GM12878 (cell line): ENCODE measurements at regions not wholly inside any gene's neighbourhood (a gene's known extent, or its start where the extent isn't known, plus 50 kb on each side); places are given as distances from the start of the nearest gene placed in this dataset.

ENCODE experiments used
- ATAC-seq: fragments of 200-7000 bp; cut with Tn5 transposase; 3 replicates; pipeline ENCODE4 v1.9.1; 2020; ENCODE audit warnings: mild to moderate bottlenecking, moderate library complexity
- BruUV-seq: library from RNA; stranded (reverse); fragments of 400-500 nt; replicated peaks from 2 replicates; lab custom pipeline; 2021; lab: Mats Ljungman, UMichigan
- CTCF ChIA-PET: fragments of 300-600 bp; sonication (Branson Sonifier 250); formaldehyde crosslinking; extraction: SDS; loops from one replicate; lab custom pipeline; 2021; ENCODE audit warnings: inconsistent platforms; lab: Yijun Ruan, JAX
- POLR2A ChIA-PET: fragments of 350-600 bp; formaldehyde crosslinking; extraction: SDS; loops from one replicate; lab custom pipeline; 2021; ENCODE audit warnings: inconsistent platforms; lab: Charles Lee
- RAD21 ChIA-PET: fragments of 300-600 bp; sonication (Branson Sonifier 250); formaldehyde crosslinking; loops from one replicate; lab custom pipeline; 2023; ENCODE audit warnings: antibody characterized with exemption; ENCODE audit not compliant: unreplicated experiment; lab: Charles Lee
- SMC1A ChIA-PET: fragments of 300-600 bp; sonication (Branson Sonifier 250); formaldehyde crosslinking; loops from one replicate; lab custom pipeline; 2023; ENCODE audit not compliant: unreplicated experiment, uncharacterized antibody; lab: Charles Lee
- DNase-seq: peaks from one replicate; pipeline ENCODE4 v3.0.0-alpha.2; 2011; ENCODE audit warnings: low read depth, low spot score
- FAIRE-seq: peaks from 3 replicates; lab custom pipeline; 2011; peaks lifted over from hg19 to GRCh38; lab: Jason Lieb, UNC
- H2AFZ ChIP-seq: 2 replicates; pipeline ENCODE4 v1.6.0; 2011; ENCODE audit warnings: low read depth, low read length, control low read depth; ENCODE audit not compliant: control insufficient read depth
- H3K27ac ChIP-seq: 2 replicates; pipeline ENCODE4 v1.5.1; 2011; ENCODE audit warnings: control low read depth; ENCODE audit not compliant: control insufficient read depth, insufficient read depth
- H3K27me3 ChIP-seq, 2 experiments: replicated peaks in 1 of 2; 2 replicates each; pipeline versions ENCODE4 v1.6.0 to v1.6.1; 2011; ENCODE audit warnings: low read length in 1 of 2; ENCODE audit not compliant: control insufficient read depth in 2 of 2, insufficient read depth in 2 of 2
- H3K36me3 ChIP-seq, 2 experiments: 2 replicates each; pipeline ENCODE4 v1.5.1; 2011; ENCODE audit warnings: low read length in 1 of 2; ENCODE audit not compliant: control insufficient read depth in 2 of 2, insufficient read depth in 2 of 2
- H3K4me1 ChIP-seq: 2 replicates; pipeline ENCODE4 v1.6.1; 2011; ENCODE audit warnings: mild to moderate bottlenecking, low read length, moderate library complexity, mixed read lengths; ENCODE audit not compliant: control insufficient read depth, insufficient read depth
- H3K4me2 ChIP-seq: 2 replicates; pipeline ENCODE4 v1.6.0; 2011; ENCODE audit warnings: control low read depth; ENCODE audit not compliant: control insufficient read depth, insufficient read depth
- H3K4me3 ChIP-seq: fragments of 200-600 bp; sonication (generic); 2 replicates; pipeline ENCODE4 v1.5.1; 2016
- H3K79me2 ChIP-seq: 2 replicates; pipeline ENCODE4 v1.6.0; 2011; ENCODE audit warnings: low read length; ENCODE audit not compliant: control insufficient read depth, insufficient read depth
- H3K9ac ChIP-seq: 2 replicates; pipeline ENCODE4 v1.8.0; 2011; ENCODE audit warnings: low read length, control low read depth, mixed read lengths; ENCODE audit not compliant: control insufficient read depth, insufficient read depth
- H3K9me3 ChIP-seq: replicated peaks from 3 replicates; pipeline ENCODE4 v1.5.1; 2011; ENCODE audit warnings: mild to moderate bottlenecking, low read length; ENCODE audit not compliant: control insufficient read depth, insufficient read depth
- H4K20me1 ChIP-seq: 2 replicates; pipeline ENCODE4 v1.6.0; 2011; ENCODE audit not compliant: control insufficient read depth, insufficient read depth
- CBFB ChIP-seq: IDR thresholded peaks from 2 replicates; pipeline ENCODE4 v1.6.1; 2016; ENCODE audit warnings: antibody characterized with exemption, low read depth
- CBX3 ChIP-seq: fragments of 200-600 bp; sonication (generic); IDR thresholded peaks from 2 replicates; pipeline ENCODE4 v1.6.1; 2016; ENCODE audit warnings: low read depth, borderline replicate concordance
- GATAD2B ChIP-seq: fragments of 450-650 bp; conservative IDR thresholded peaks from 2 replicates; pipeline ENCODE4 v1.6.1; 2017; ENCODE audit warnings: low read depth, mild to moderate bottlenecking, moderate library complexity
- MEF2B ChIP-seq: fragments of 450-650 bp; IDR thresholded peaks from 2 replicates; pipeline ENCODE4 v1.6.1; 2018; ENCODE audit warnings: mild to moderate bottlenecking, moderate library complexity; ENCODE audit not compliant: partially characterized antibody, poor library complexity, severe bottlenecking
- PML ChIP-seq: IDR thresholded peaks from 2 replicates; pipeline ENCODE4 v1.6.1; 2012; ENCODE audit warnings: low read length, inconsistent platforms
- SREBF2 ChIP-seq: IDR thresholded peaks from 2 replicates; pipeline ENCODE4 v1.6.1; 2012; ENCODE audit warnings: mild to moderate bottlenecking, low read length
- YY1 ChIP-seq: IDR thresholded peaks from 2 replicates; pipeline ENCODE4 v1.6.1; 2011; ENCODE audit warnings: low read depth, mild to moderate bottlenecking, low read length
- WGBS: methylation state at CpG from one replicate; pipeline ENCODE4 v1.1.6; 2016; ENCODE audit warnings: low lambda C conversion rate; ENCODE audit not compliant: insufficient replicate concordance, insufficient coverage; ENCODE audit errors: missing lambda C conversion rate; 5-methylcytosine and 5-hydroxymethylcytosine counted together
- in situ Hi-C: fragments of 300-500 bp; cut with MboI; formaldehyde crosslinking; loops from 9 replicates; pipeline ENCODE4 v1.14.3; 2018; ENCODE audit warnings: mixed read lengths
- intact Hi-C: fragments of 100-400 bp; cut with micrococcal nuclease; formaldehyde crosslinking; loops from one replicate; pipeline ENCODE4 v1.14.2; 2022; ENCODE audit not compliant: unreplicated experiment
- TF ChIP-seq, protein P1 (sequence below): fragments of 450-650 bp; formaldehyde crosslinking; IDR thresholded peaks from 2 replicates; pipeline ENCODE4 v1.4.0; 2022; ENCODE audit warnings: mild to moderate bottlenecking, moderate library complexity
- TF ChIP-seq, protein P2 (sequence below): fragments of 450-650 bp; IDR thresholded peaks from 2 replicates; pipeline ENCODE4 v1.6.1; 2017; ENCODE audit warnings: borderline replicate concordance
- TF ChIP-seq, protein P3 (sequence below): fragments of 450-650 bp; IDR thresholded peaks from 2 replicates; pipeline ENCODE4 v1.6.1; 2014; ENCODE audit warnings: mild to moderate bottlenecking
- TF ChIP-seq, protein P4 (sequence below): fragments of 450-650 bp; IDR thresholded peaks from 2 replicates; pipeline ENCODE4 v1.6.1; 2017; ENCODE audit warnings: mild to moderate bottlenecking

DNA sequence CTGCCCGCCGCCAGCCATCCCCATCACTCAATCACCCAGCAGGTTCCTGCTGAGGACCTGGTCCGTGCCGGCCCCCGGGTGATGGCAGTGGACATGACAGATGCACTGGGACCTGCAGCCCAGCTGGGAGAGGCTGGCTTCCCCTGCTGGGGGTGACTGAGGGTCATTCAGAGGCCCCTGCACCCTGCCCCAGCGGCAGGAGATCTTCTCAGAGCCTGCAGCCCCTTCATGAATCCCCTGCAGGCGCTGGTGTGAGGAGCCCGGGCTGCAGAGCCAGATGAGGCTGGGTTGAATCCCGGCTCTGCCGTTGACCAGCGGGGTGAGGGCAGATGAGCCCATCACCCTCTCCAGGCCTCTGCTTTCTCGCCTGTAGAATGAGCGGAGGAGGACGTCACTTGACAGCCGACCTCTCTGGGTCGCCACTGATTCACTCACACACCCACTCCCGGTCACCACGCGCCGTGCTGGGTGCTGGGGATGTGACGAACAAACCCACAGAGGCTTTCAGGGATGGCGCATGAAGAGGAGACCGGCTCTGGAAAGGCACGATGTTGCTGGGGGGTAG, 95.2 kb upstream of the CIBAR2 start:
- in situ Hi-C loops: no loop called here
- BruUV-seq: no TSS peak
- Histone ChIP-seq H3K27ac (no peak overlapping the region), H2AFZ (no peak overlapping the region), H3K9me3 (no peaks in the 10 kb centered on the region; the same call in 1 of the 3 replicates), H3K79me2 (no peaks in the 10 kb centered on the region), H3K4me2 (no peak overlapping the region), H3K27me3 (no peaks in the 10 kb centered on the region), H3K4me1 (no peaks in the 10 kb centered on the region), H3K9ac (no peak overlapping the region), H4K20me1 (no peaks in the 10 kb centered on the region), H3K4me3 (no peak overlapping the region), H3K36me3 (no peaks in the 10 kb centered on the region; a peak in 1 of 4 replicates)
- RAD21 ChIA-PET: no interaction called here
- POLR2A ChIA-PET: no interaction called here
- intact Hi-C loops: no loop called here
- no peak for DNase-seq
- ATAC-seq: no peak
- FAIRE-seq: no peak
- no peak for TF ChIP-seq PML
- TF ChIP-seq MEF2B: no peak
- TF ChIP-seq, protein P1, sequence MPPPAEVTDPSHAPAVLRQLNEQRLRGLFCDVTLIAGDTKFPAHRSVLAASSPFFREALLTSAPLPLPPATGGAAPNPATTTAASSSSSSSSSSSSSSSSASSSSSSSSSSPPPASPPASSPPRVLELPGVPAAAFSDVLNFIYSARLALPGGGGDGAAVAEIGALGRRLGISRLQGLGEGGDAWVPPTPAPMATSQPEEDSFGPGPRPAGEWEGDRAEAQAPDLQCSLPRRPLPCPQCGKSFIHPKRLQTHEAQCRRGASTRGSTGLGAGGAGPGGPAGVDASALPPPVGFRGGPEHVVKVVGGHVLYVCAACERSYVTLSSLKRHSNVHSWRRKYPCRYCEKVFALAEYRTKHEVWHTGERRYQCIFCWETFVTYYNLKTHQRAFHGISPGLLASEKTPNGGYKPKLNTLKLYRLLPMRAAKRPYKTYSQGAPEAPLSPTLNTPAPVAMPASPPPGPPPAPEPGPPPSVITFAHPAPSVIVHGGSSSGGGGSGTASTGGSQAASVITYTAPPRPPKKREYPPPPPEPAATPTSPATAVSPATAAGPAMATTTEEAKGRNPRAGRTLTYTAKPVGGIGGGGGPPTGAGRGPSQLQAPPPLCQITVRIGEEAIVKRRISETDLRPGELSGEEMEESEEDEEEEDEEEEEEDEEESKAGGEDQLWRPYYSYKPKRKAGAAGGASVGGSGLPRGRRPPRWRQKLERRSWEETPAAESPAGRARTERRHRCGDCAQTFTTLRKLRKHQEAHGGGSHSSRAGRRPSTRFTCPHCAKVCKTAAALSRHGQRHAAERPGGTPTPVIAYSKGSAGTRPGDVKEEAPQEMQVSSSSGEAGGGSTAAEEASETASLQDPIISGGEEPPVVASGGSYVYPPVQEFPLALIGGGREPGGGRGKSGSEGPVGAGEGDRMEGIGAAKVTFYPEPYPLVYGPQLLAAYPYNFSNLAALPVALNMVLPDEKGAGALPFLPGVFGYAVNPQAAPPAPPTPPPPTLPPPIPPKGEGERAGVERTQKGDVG (CRISPR knock-in tag): no peak
- TF ChIP-seq CBFB: no peak
- no peak for TF ChIP-seq CBX3
- TF ChIP-seq, protein P2, sequence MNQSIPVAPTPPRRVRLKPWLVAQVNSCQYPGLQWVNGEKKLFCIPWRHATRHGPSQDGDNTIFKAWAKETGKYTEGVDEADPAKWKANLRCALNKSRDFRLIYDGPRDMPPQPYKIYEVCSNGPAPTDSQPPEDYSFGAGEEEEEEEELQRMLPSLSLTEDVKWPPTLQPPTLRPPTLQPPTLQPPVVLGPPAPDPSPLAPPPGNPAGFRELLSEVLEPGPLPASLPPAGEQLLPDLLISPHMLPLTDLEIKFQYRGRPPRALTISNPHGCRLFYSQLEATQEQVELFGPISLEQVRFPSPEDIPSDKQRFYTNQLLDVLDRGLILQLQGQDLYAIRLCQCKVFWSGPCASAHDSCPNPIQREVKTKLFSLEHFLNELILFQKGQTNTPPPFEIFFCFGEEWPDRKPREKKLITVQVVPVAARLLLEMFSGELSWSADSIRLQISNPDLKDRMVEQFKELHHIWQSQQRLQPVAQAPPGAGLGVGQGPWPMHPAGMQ: no peak
- TF ChIP-seq, protein P3, sequence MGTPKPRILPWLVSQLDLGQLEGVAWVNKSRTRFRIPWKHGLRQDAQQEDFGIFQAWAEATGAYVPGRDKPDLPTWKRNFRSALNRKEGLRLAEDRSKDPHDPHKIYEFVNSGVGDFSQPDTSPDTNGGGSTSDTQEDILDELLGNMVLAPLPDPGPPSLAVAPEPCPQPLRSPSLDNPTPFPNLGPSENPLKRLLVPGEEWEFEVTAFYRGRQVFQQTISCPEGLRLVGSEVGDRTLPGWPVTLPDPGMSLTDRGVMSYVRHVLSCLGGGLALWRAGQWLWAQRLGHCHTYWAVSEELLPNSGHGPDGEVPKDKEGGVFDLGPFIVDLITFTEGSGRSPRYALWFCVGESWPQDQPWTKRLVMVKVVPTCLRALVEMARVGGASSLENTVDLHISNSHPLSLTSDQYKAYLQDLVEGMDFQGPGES: no peak
- TF ChIP-seq YY1: no peak
- TF ChIP-seq SREBF2: no peak
- TF ChIP-seq GATAD2B: no peak
- TF ChIP-seq, protein P4, sequence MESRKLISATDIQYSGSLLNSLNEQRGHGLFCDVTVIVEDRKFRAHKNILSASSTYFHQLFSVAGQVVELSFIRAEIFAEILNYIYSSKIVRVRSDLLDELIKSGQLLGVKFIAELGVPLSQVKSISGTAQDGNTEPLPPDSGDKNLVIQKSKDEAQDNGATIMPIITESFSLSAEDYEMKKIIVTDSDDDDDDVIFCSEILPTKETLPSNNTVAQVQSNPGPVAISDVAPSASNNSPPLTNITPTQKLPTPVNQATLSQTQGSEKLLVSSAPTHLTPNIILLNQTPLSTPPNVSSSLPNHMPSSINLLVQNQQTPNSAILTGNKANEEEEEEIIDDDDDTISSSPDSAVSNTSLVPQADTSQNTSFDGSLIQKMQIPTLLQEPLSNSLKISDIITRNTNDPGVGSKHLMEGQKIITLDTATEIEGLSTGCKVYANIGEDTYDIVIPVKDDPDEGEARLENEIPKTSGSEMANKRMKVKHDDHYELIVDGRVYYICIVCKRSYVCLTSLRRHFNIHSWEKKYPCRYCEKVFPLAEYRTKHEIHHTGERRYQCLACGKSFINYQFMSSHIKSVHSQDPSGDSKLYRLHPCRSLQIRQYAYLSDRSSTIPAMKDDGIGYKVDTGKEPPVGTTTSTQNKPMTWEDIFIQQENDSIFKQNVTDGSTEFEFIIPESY: no peak
- CTCF ChIA-PET: no interaction called here
- WGBS: 58% methylated on average over 24 of the region's 24 CpGs
- SMC1A ChIA-PET: no interaction called here
